Stimulated activated effector memory CD8-positive, alpha-beta T cell treated with anti-CD3 and anti-CD28 coated beads, Interleukin-12 subunit alpha, Interleukin-12 subunit beta, amount 100 ng/mL, for 72 hours (primary cell): ENCODE measurements at regions not wholly inside any gene's neighbourhood (a gene's known extent, or its start where the extent isn't known, plus 50 kb on each side); places are given as distances from the start of the nearest gene placed in this dataset.

Source experiments
- ATAC-seq: fragments of 150-1000 bp; cut with Tn5 transposase; 2 replicates; pipeline ENCODE4 v1.10.0; 2021
- DNase-seq, 2 donors: peaks; one replicate each; pipeline ENCODE4 v3.0.0; 2021 to 2022; ENCODE audit warnings: low spot score in 2 of 2
- H3K27ac Mint-ChIP-seq: one replicate; pipeline ENCODE4 v1.8.0; 2022; ENCODE audit warnings: mild to moderate bottlenecking, mixed read lengths
- H3K36me3 Mint-ChIP-seq: one replicate; pipeline ENCODE4 v1.8.0; 2022; ENCODE audit warnings: mild to moderate bottlenecking, mixed read lengths
- H3K4me1 Mint-ChIP-seq: one replicate; pipeline ENCODE4 v1.8.0; 2022; ENCODE audit warnings: mixed read lengths
- H3K4me3 Mint-ChIP-seq: one replicate; pipeline ENCODE4 v1.8.0; 2022; ENCODE audit warnings: mild to moderate bottlenecking, mixed read lengths
- H3K9me3 Mint-ChIP-seq: one replicate; pipeline ENCODE4 v1.8.0; 2022; ENCODE audit warnings: mixed read lengths

GRCh38 chr16:50991006-50991405 is 160.1 kb downstream of the SALL1 start:
- DNase-seq (no peak), ATAC-seq (no peak)
- Mint-ChIP-seq H3K4me3 (no peak overlapping the region), H3K4me1 (no peaks in the 10 kb centered on the region), H3K36me3 (no peaks in the 10 kb centered on the region), H3K9me3 (peaks cover 11% of the 10 kb centered on the region), H3K27ac (no peak overlapping the region)

GRCh38 chr16:50989047-50989446 is 162.0 kb downstream of the SALL1 start:
- H3K4me3 Mint-ChIP-seq: no peak overlapping the region
- ATAC-seq: no peak
- H3K36me3 Mint-ChIP-seq: no peaks in the 10 kb centered on the region
- H3K27ac Mint-ChIP-seq: no peak overlapping the region
- no peaks in the 10 kb centered on the region for H3K4me1 Mint-ChIP-seq
- DNase-seq: no peak
- peaks cover 6% of the 10 kb centered on the region for H3K9me3 Mint-ChIP-seq

GRCh38 chr16:50988441-50988840 is 162.6 kb downstream of the SALL1 start:
- peaks cover 6% of the 10 kb centered on the region for H3K9me3 Mint-ChIP-seq
- no peaks in the 10 kb centered on the region for H3K36me3 Mint-ChIP-seq
- no peak overlapping the region for H3K4me3 Mint-ChIP-seq
- no peak overlapping the region for H3K27ac Mint-ChIP-seq
- ATAC-seq (no peak), DNase-seq (no peak)
- no peaks in the 10 kb centered on the region for H3K4me1 Mint-ChIP-seq

- DNase-seq: no peak
- peaks cover 9% of the 10 kb centered on the region for H3K9me3 Mint-ChIP-seq
- no peak overlapping the region for H3K27ac Mint-ChIP-seq
- H3K4me1 Mint-ChIP-seq: no peaks in the 10 kb centered on the region
- no peak for ATAC-seq
- H3K36me3 Mint-ChIP-seq: no peaks in the 10 kb centered on the region
- no peak overlapping the region for H3K4me3 Mint-ChIP-seq
These were observed 164.6 kb downstream of the SALL1 start for GRCh38 chr16:50986453-50986852.

GRCh38 chr16:50985733-50986132 is 165.3 kb downstream of the SALL1 start:
- DNase-seq: no peak
- no peak overlapping the region for H3K4me3 Mint-ChIP-seq
- H3K27ac Mint-ChIP-seq: no peak overlapping the region
- H3K4me1 Mint-ChIP-seq: no peaks in the 10 kb centered on the region
- H3K9me3 Mint-ChIP-seq: peaks cover 9% of the 10 kb centered on the region
- no peaks in the 10 kb centered on the region for H3K36me3 Mint-ChIP-seq
- ATAC-seq: no peak

- H3K27ac Mint-ChIP-seq: no peak overlapping the region
- ATAC-seq: no peak
- no peak overlapping the region for H3K4me3 Mint-ChIP-seq
- no peak for DNase-seq
- H3K4me1 Mint-ChIP-seq: no peaks in the 10 kb centered on the region
- peaks cover 4% of the 10 kb centered on the region for H3K9me3 Mint-ChIP-seq
- H3K36me3 Mint-ChIP-seq: no peaks in the 10 kb centered on the region
These were observed 166.4 kb downstream of the SALL1 start for GRCh38 chr16:50984688-50985087.

- no peak for ATAC-seq
- H3K4me3 Mint-ChIP-seq: no peak overlapping the region
- no peak for DNase-seq
- H3K4me1 Mint-ChIP-seq: no peaks in the 10 kb centered on the region
- peaks cover 3% of the 10 kb centered on the region for H3K9me3 Mint-ChIP-seq
- no peak overlapping the region for H3K27ac Mint-ChIP-seq
- H3K36me3 Mint-ChIP-seq: no peaks in the 10 kb centered on the region
These were observed 168.3 kb downstream of the SALL1 start for GRCh38 chr16:50982808-50983207.

GRCh38 chr16:50981951-50982350 is 169.1 kb downstream of the SALL1 start:
- Mint-ChIP-seq H3K4me1 (no peaks in the 10 kb centered on the region), H3K9me3 (peaks cover 3% of the 10 kb centered on the region), H3K4me3 (no peak overlapping the region), H3K36me3 (no peaks in the 10 kb centered on the region), H3K27ac (no peak overlapping the region)
- no peak for ATAC-seq
- no peak for DNase-seq

GRCh38 chr16:50980666-50981065 is 170.4 kb downstream of the SALL1 start:
- Mint-ChIP-seq H3K4me1 (no peaks in the 10 kb centered on the region), H3K9me3 (peaks cover 3% of the 10 kb centered on the region), H3K4me3 (no peak overlapping the region), H3K27ac (no peak overlapping the region), H3K36me3 (no peaks in the 10 kb centered on the region)
- no peak for ATAC-seq
- DNase-seq: no peak

GRCh38 chr16:50979806-50980620 is 171.1 kb downstream of the SALL1 start:
- no peak for ATAC-seq
- H3K4me3 Mint-ChIP-seq: no peak overlapping the region
- peaks cover 3% of the 10 kb centered on the region for H3K9me3 Mint-ChIP-seq
- H3K4me1 Mint-ChIP-seq: no peaks in the 10 kb centered on the region
- no peaks in the 10 kb centered on the region for H3K36me3 Mint-ChIP-seq
- DNase-seq: no peak
- no peak overlapping the region for H3K27ac Mint-ChIP-seq

- Mint-ChIP-seq H3K36me3 (no peaks in the 10 kb centered on the region), H3K9me3 (peaks cover 3% of the 10 kb centered on the region), H3K4me3 (no peak overlapping the region), H3K27ac (no peak overlapping the region), H3K4me1 (no peaks in the 10 kb centered on the region)
- ATAC-seq: no peak
- no peak for DNase-seq
These were observed 173.9 kb downstream of the SALL1 start for GRCh38 chr16:50977138-50977537.

- no peak overlapping the region for H3K4me3 Mint-ChIP-seq
- H3K9me3 Mint-ChIP-seq: peaks cover 3% of the 10 kb centered on the region
- no peaks in the 10 kb centered on the region for H3K4me1 Mint-ChIP-seq
- ATAC-seq (peak; percentile 9), DNase-seq (no peak)
- H3K27ac Mint-ChIP-seq: no peak overlapping the region
- H3K36me3 Mint-ChIP-seq: no peaks in the 10 kb centered on the region
These were observed 176.5 kb downstream of the SALL1 start for GRCh38 chr16:50974438-50975036.

- Mint-ChIP-seq H3K36me3 (no peaks in the 10 kb centered on the region), H3K27ac (no peak overlapping the region), H3K4me1 (no peaks in the 10 kb centered on the region), H3K9me3 (peaks cover 3% of the 10 kb centered on the region), H3K4me3 (no peak overlapping the region)
- DNase-seq: no peak
- ATAC-seq: no peak
These were observed 178.2 kb downstream of the SALL1 start for GRCh38 chr16:50972876-50973275.

- Mint-ChIP-seq H3K9me3 (peaks cover 3% of the 10 kb centered on the region), H3K4me3 (no peak overlapping the region), H3K36me3 (no peaks in the 10 kb centered on the region), H3K27ac (no peak overlapping the region), H3K4me1 (no peaks in the 10 kb centered on the region)
- DNase-seq (no peak), ATAC-seq (no peak)
These were observed 180.8 kb downstream of the SALL1 start for GRCh38 chr16:50970281-50970680.

GRCh38 chr16:50967827-50968612 is 183.1 kb downstream of the SALL1 start:
- Mint-ChIP-seq H3K27ac (no peak overlapping the region), H3K4me3 (no peak overlapping the region), H3K4me1 (no peaks in the 10 kb centered on the region), H3K36me3 (no peaks in the 10 kb centered on the region), H3K9me3 (no peaks in the 10 kb centered on the region)
- DNase-seq: no peak
- no peak for ATAC-seq

- Mint-ChIP-seq H3K9me3 (no peaks in the 10 kb centered on the region), H3K27ac (no peak overlapping the region), H3K4me3 (no peak overlapping the region), H3K4me1 (no peaks in the 10 kb centered on the region), H3K36me3 (no peaks in the 10 kb centered on the region)
- DNase-seq (no peak), ATAC-seq (no peak)
These were observed 186.6 kb downstream of the SALL1 start for GRCh38 chr16:50964491-50964890.
